ENCODE measurements at regions not wholly inside any gene's neighbourhood (a gene's known extent, or its start where the extent isn't known, plus 50 kb on each side); places are given as distances from the start of the nearest gene placed in this dataset.
A peak's percentile ranks its signal among the peaks of the same experiment; 100 is the strongest.

GRCh38 chr6:27132532-27133280, 114.8 kb upstream of the PRSS16 start:
- no peak for TF ChIP-seq CTCF (IDR thresholded peaks at IDR 0.05; ENCODE audit: low read depth, low read length, missing control alignments)
- H3K4me3 ChIP-seq (ENCODE audit: low read depth, low read length), result peak overlapping the region; percentile 54
- DNase-seq (ENCODE audit: low read depth), result peak; percentile 100
- in situ Hi-C loops (cut with HindIII; ENCODE audit: low sequenced_read_pairs), result loop anchor here (25.0 kb wide), 1 partner anchor 1095 kb away; a partner anchor contains a TSS

- peak overlapping the region; percentile 54 for H3K4me3 ChIP-seq (ENCODE audit: low read depth, low read length)
- DNase-seq (ENCODE audit: low read depth), result no peak
- in situ Hi-C loops (cut with HindIII; ENCODE audit: low sequenced_read_pairs), result loop anchor here (25.0 kb wide), 1 partner anchor 1096 kb away; a partner anchor contains a TSS
- no peak for TF ChIP-seq CTCF (IDR thresholded peaks at IDR 0.05; ENCODE audit: low read depth, low read length, missing control alignments)
Observed at GRCh38 chr6:27133281-27134227, 113.9 kb upstream of the PRSS16 start.

- no peak for TF ChIP-seq CTCF (IDR thresholded peaks at IDR 0.05; ENCODE audit: low read depth, low read length, missing control alignments)
- DNase-seq (ENCODE audit: low read depth), result no peak
- in situ Hi-C loops (cut with HindIII; ENCODE audit: low sequenced_read_pairs), result loop anchor here (5.0 to 25.0 kb wide), 2 partner anchors 737 to 1098 kb away; a partner anchor contains a TSS
- H3K4me3 ChIP-seq (ENCODE audit: low read depth, low read length), result no peak overlapping the region
Observed at GRCh38 chr6:27135087-27135657, 112.3 kb upstream of the PRSS16 start.

- no peak for DNase-seq (ENCODE audit: low read depth)
- no peak for TF ChIP-seq CTCF (IDR thresholded peaks at IDR 0.05; ENCODE audit: low read depth, low read length, missing control alignments)
- in situ Hi-C loops (cut with HindIII; ENCODE audit: low sequenced_read_pairs), result loop anchor here (5.0 to 25.0 kb wide), 2 partner anchors 736 to 1099 kb away; a partner anchor contains a TSS
- H3K4me3 ChIP-seq (ENCODE audit: low read depth, low read length), result no peak overlapping the region
Observed at GRCh38 chr6:27136077-27136644, 111.3 kb upstream of the PRSS16 start.

GRCh38 chr6:27136978-27137814, 110.3 kb upstream of the PRSS16 start:
- in situ Hi-C loops (cut with HindIII; ENCODE audit: low sequenced_read_pairs), result loop anchor here (5.0 to 25.0 kb wide), 2 partner anchors 735 to 1100 kb away; a partner anchor contains a TSS
- DNase-seq (ENCODE audit: low read depth), result no peak
- no peak for TF ChIP-seq CTCF (IDR thresholded peaks at IDR 0.05; ENCODE audit: low read depth, low read length, missing control alignments)
- no peak overlapping the region for H3K4me3 ChIP-seq (ENCODE audit: low read depth, low read length)
